HEK293 (cell line): ENCODE measurements at regions not wholly inside any gene's neighbourhood (a gene's known extent, or its start where the extent isn't known, plus 50 kb on each side); places are given as distances from the start of the nearest gene placed in this dataset.

Experiments used
- KLF9 ChIP-seq: fragments of 450-650 bp; formaldehyde crosslinking; IDR thresholded peaks from 2 replicates; pipeline ENCODE4 v1.5.1; 2016; ENCODE audit warnings: missing biosample characterization, missing genetic modification characterization, low read depth
- PRDM6 ChIP-seq: fragments of 450-650 bp; formaldehyde crosslinking; IDR thresholded peaks from 2 replicates; pipeline ENCODE4 v1.5.1; 2017; ENCODE audit warnings: missing biosample characterization, missing genetic modification characterization
- WT1 ChIP-seq: fragments of 450-650 bp; formaldehyde crosslinking; IDR thresholded peaks from 2 replicates; pipeline ENCODE4 v1.5.1; 2016; ENCODE audit warnings: missing biosample characterization, missing genetic modification characterization
- ZBTB1 ChIP-seq: fragments of 450-650 bp; formaldehyde crosslinking; IDR thresholded peaks from 2 replicates; pipeline ENCODE4 v1.5.1; 2016; ENCODE audit warnings: missing biosample characterization, missing genetic modification characterization
- ZBTB20 ChIP-seq: fragments of 450-650 bp; formaldehyde crosslinking; IDR thresholded peaks from 2 replicates; pipeline ENCODE4 v1.5.1; 2016; ENCODE audit warnings: missing biosample characterization, missing genetic modification characterization
- ZEB2 ChIP-seq: fragments of 450-650 bp; formaldehyde crosslinking; IDR thresholded peaks from 2 replicates; pipeline ENCODE4 v1.5.1; 2016; ENCODE audit warnings: missing biosample characterization, missing genetic modification characterization
- ZNF133 ChIP-seq: fragments of 450-650 bp; formaldehyde crosslinking; IDR thresholded peaks from 2 replicates; pipeline ENCODE4 v1.5.1; 2016; ENCODE audit warnings: missing biosample characterization, missing genetic modification characterization
- ZNF239 ChIP-seq: fragments of 450-650 bp; formaldehyde crosslinking; IDR thresholded peaks from 2 replicates; pipeline ENCODE4 v1.5.1; 2016; ENCODE audit warnings: missing biosample characterization, missing genetic modification characterization
- ZNF280D ChIP-seq: fragments of 450-650 bp; formaldehyde crosslinking; IDR thresholded peaks from 2 replicates; pipeline ENCODE4 v1.5.1; 2016; ENCODE audit warnings: missing biosample characterization, missing genetic modification characterization
- ZNF404 ChIP-seq: fragments of 450-650 bp; formaldehyde crosslinking; IDR thresholded peaks from 2 replicates; pipeline ENCODE4 v1.5.1; 2017; ENCODE audit warnings: missing biosample characterization, missing genetic modification characterization
- ZNF423 ChIP-seq: fragments of 450-650 bp; formaldehyde crosslinking; IDR thresholded peaks from 2 replicates; pipeline ENCODE4 v1.5.1; 2016; ENCODE audit warnings: missing biosample characterization, missing genetic modification characterization
- ZNF449 ChIP-seq: fragments of 450-650 bp; formaldehyde crosslinking; IDR thresholded peaks from 2 replicates; pipeline ENCODE4 v1.5.1; 2017; ENCODE audit warnings: missing biosample characterization, mild to moderate bottlenecking, missing genetic modification characterization, moderate library complexity
- ZNF501 ChIP-seq: fragments of 450-650 bp; formaldehyde crosslinking; IDR thresholded peaks from 2 replicates; pipeline ENCODE4 v1.5.1; 2016; ENCODE audit warnings: missing biosample characterization, missing genetic modification characterization
- ZNF513 ChIP-seq: fragments of 450-650 bp; IDR thresholded peaks from 2 replicates; pipeline ENCODE4 v1.5.1; 2018; ENCODE audit warnings: missing biosample characterization, missing genetic modification characterization
- ZNF514 ChIP-seq: fragments of 450-650 bp; formaldehyde crosslinking; IDR thresholded peaks from 2 replicates; pipeline ENCODE4 v1.5.1; 2016; ENCODE audit warnings: missing biosample characterization, missing genetic modification characterization
- ZNF548 ChIP-seq: fragments of 450-650 bp; formaldehyde crosslinking; IDR thresholded peaks from 2 replicates; pipeline ENCODE4 v1.5.1; 2016; ENCODE audit warnings: missing biosample characterization, missing genetic modification characterization
- ZNF660 ChIP-seq: fragments of 450-650 bp; IDR thresholded peaks from 2 replicates; pipeline ENCODE4 v1.5.1; 2018; ENCODE audit warnings: missing biosample characterization, mild to moderate bottlenecking, missing genetic modification characterization
- ZSCAN30 ChIP-seq: fragments of 450-650 bp; IDR thresholded peaks from 2 replicates; pipeline ENCODE4 v1.5.1; 2018; ENCODE audit warnings: missing biosample characterization, mild to moderate bottlenecking, missing genetic modification characterization, moderate library complexity

DNA sequence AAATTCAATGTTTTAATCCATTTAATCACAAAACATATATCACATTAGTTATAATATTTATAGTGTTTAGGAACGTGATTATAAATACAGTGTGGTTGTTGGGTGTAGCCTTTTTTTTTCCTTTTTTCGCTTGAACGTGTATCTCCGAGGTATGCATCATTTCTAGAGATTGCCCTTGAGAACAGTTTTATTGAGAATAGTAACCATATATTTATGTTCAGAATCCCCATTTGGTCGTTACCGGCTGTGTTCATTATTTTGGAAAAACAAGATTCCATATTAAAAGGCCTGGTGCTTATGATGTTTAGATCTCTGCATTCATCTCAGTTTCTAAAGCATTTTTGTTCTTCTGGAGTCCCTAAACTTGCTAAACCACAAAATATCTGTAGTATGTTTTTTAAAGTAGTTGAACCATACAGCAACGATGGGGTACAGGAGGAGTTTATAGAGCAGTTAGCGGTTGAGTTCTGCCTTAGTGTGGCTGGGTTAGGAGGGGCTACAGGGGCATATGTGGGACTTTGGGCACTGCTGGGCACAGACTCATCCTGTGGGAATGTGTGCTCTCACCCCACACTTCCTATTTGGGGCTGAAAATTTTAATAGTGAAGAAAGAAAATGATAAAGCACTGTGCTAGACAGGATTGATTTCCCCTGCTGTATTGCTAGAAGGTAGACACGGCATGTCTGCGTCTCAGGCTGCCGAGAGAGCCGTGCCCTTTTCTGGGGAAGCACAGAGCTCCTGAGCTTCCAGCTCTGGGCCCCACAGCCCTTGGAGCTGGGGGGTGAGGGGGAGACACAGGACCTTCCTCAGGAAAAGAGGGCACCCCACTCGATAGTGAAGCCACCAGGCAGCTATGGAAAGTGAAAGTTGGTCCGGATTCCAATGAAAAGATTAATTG, 81.5 kb upstream of the PPARA start (continued):
- no peak for TF ChIP-seq ZNF239 (tag by site-specific recombination)
- TF ChIP-seq WT1 (tag by site-specific recombination): no peak; the same call in 1 of the 2 replicates
- no peak for TF ChIP-seq ZSCAN30 (tag by site-specific recombination)
- TF ChIP-seq ZBTB1 (tag by site-specific recombination): no peak
- TF ChIP-seq ZNF280D: no peak
- peak; percentile 32; the same call in 1 of the 2 replicates for TF ChIP-seq ZNF660 (tag by site-specific recombination)
- no peak for TF ChIP-seq ZNF513 (tag by site-specific recombination)
- no peak for TF ChIP-seq ZNF514 (tag by site-specific recombination)
- 0 out of 2 replicates have a peak, but pooled peaks have one; percentile 8 for TF ChIP-seq KLF9 (tag by site-specific recombination)
- no peak for TF ChIP-seq ZNF133 (tag by site-specific recombination)
- 0 out of 2 replicates have a peak, but pooled peaks have one; percentile 10 for TF ChIP-seq ZNF449 (tag by site-specific recombination)
- TF ChIP-seq PRDM6 (tag by site-specific recombination): peak; percentile 98
- no peak for TF ChIP-seq ZNF548 (tag by site-specific recombination)
- no peak for TF ChIP-seq ZNF423 (tag by site-specific recombination)
- TF ChIP-seq ZNF501: no peak
- no peak for TF ChIP-seq ZBTB20 (tag by site-specific recombination)
- TF ChIP-seq ZEB2 (tag by site-specific recombination): no peak
- TF ChIP-seq ZNF404 (tag by site-specific recombination): no peak
